PFSK-1 (cell line): ENCODE measurements at regions not wholly inside any gene's neighbourhood (a gene's known extent, or its start where the extent isn't known, plus 50 kb on each side); places are given as distances from the start of the nearest gene placed in this dataset.

Source experiments
- FOXP2 ChIP-seq: optimal IDR thresholded peaks from 2 replicates; pipeline ENCODE3; 2011; ENCODE audit warnings: borderline replicate concordance, control low read depth, inconsistent platforms; ENCODE audit not compliant: insufficient read depth; ENCODE audit errors: extremely low read length, extremely low read depth
- POLR2AphosphoS5 ChIP-seq: IDR thresholded peaks from 2 replicates; pipeline ENCODE4 v1.6.1; 2012; ENCODE audit warnings: low read depth, mild to moderate bottlenecking, control low read depth, low read length, moderate library complexity
- REST ChIP-seq, 2 experiments: IDR thresholded peaks; 2 replicates each; pipeline versions ENCODE4 v1.6.1 to v1.8.0; 2011 to 2012; ENCODE audit warnings: low read depth in 2 of 2, low read length in 2 of 2, control low read depth in 1 of 2, inconsistent platforms in 1 of 2, mild to moderate bottlenecking in 1 of 2, moderate library complexity in 1 of 2; ENCODE audit not compliant: insufficient read depth in 1 of 2
- SIN3A ChIP-seq: IDR thresholded peaks from 2 replicates; pipeline ENCODE4 v1.6.1; 2012; ENCODE audit warnings: mild to moderate bottlenecking, low read length, moderate library complexity, borderline replicate concordance; ENCODE audit not compliant: insufficient read depth
- TAF1 ChIP-seq: IDR thresholded peaks from 2 replicates; pipeline ENCODE4 v1.6.1; 2012; ENCODE audit warnings: low read length, control low read depth, borderline replicate concordance; ENCODE audit not compliant: insufficient read depth

DNA sequence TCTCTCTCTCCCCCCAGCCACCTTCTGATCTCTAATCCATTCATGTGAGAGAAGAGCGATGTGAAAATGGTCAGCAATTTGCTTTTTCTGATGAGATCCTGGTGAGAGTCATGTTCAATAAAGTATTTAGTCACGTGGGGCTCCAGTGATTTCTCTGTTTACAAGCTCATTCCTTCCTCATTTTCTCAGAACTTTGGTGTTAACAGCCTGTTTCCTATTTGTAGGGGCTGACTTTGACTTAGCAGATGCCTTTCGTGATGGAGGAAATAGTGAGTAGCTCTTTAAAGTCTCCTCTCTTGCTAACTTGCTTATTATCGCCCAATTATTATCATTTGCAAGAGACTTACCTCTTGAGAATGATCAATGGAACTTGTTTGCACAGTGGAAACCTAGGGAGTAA, 72.6 kb upstream of the CD99 start:
- TF ChIP-seq SIN3A (no peak), POLR2AphosphoS5 (no peak), TAF1 (no peak), REST (IDR thresholded peaks at IDR 0.05; ENCODE audit: insufficient read depth in 1 of 2, low read depth in 2 of 2, low read length in 2 of 2) (no peak), FOXP2 (no peak)

- no peak for TF ChIP-seq SIN3A
- no peak for TF ChIP-seq REST (IDR thresholded peaks at IDR 0.05; ENCODE audit: insufficient read depth in 1 of 2, low read depth in 2 of 2, low read length in 2 of 2)
- no peak for TF ChIP-seq TAF1
- no peak for TF ChIP-seq FOXP2
- TF ChIP-seq POLR2AphosphoS5, result no peak
These were observed 76.2 kb upstream of the CD99 start for GRCh38 chrX:2614911-2615310.

DNA sequence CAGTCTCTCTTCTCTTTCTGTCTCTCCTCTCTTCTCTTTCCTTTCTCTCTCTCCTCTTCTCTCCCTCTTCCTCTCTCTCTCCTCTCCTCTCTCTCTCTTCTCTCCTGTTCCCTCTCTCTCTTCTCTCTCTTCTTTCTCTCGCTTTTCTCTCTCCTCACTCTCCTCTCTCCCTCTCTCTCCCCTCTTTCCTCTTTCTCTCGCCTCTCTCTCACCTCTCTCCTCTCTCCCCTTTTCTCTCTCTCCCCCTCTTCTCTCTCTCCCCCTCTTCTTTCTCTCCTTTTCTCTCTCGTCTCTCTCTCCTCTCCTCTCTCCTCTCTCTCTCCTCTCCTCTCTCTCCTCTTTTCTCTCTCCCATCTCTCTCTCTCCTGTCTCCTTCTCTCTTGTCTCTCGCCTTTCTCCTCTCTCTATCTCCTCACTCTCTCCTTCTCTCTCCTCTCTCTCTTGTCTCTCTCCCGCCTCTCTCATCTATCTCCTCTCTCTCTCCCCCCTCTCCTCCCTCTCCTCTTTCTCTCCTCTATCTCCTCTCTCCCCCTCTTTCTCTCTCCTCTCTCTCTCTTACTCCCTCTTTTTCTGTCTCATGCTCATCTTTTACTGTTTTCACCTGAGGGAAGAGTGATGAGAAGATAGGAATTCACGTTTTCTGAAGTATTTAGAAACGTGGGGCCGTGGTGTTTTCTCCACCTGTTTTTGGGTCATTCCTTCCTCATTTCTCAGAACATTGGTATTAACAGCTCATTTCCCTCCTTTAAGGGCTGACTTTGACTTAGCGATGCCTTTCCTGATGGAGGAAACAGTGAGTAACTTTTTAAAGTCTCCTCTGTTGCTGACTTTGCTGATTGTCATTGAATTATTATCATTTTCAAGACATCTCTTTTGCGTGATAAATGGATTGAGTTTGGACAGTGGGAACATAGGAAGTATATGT, 80.6 kb upstream of the CD99 start:
- no peak for TF ChIP-seq POLR2AphosphoS5
- TF ChIP-seq SIN3A, result no peak
- TF ChIP-seq FOXP2, result no peak
- TF ChIP-seq REST (IDR thresholded peaks at IDR 0.05; ENCODE audit: insufficient read depth in 1 of 2, low read depth in 2 of 2, low read length in 2 of 2), result no peak
- no peak for TF ChIP-seq TAF1

GRCh38 chrX:2609431-2610238, 81.5 kb upstream of the CD99 start:
- TF ChIP-seq TAF1, result no peak
- no peak; the same call in 1 of the 2 replicates for TF ChIP-seq SIN3A
- TF ChIP-seq REST (IDR thresholded peaks at IDR 0.05; ENCODE audit: insufficient read depth in 1 of 2, low read depth in 2 of 2, low read length in 2 of 2), result no peak
- no peak for TF ChIP-seq POLR2AphosphoS5
- TF ChIP-seq FOXP2, result no peak
